ENCODE measurements at regions not wholly inside any gene's neighbourhood (a gene's known extent, or its start where the extent isn't known, plus 50 kb on each side); places are given as distances from the start of the nearest gene placed in this dataset.

- Histone ChIP-seq H3K4me1 (no peaks in the 10 kb centered on the region), H3K4me3 (no peak overlapping the region), H3K9me3 (no peaks in the 10 kb centered on the region), H3K27me3 (no peaks in the 10 kb centered on the region), H3K36me3 (no peaks in the 10 kb centered on the region), H3K27ac (replicated peaks in 1 of 4) (no peak overlapping the region)
- DNase-seq (ENCODE audit: extremely low spot score): peak; percentile 2
- intact Hi-C loops (cut with DNase I): no loop called here
- 73% methylated on average over 4 of the region's 4 CpGs for WGBS
- TF ChIP-seq EP300 (IDR thresholded peaks at IDR 0.05): no peak
- no peak for TF ChIP-seq POLR2AphosphoS5 (IDR thresholded peaks at IDR 0.05)
- TF ChIP-seq POLR2A (IDR thresholded peaks at IDR 0.05; ENCODE audit: low read depth): no peak
- TF ChIP-seq, protein P1, sequence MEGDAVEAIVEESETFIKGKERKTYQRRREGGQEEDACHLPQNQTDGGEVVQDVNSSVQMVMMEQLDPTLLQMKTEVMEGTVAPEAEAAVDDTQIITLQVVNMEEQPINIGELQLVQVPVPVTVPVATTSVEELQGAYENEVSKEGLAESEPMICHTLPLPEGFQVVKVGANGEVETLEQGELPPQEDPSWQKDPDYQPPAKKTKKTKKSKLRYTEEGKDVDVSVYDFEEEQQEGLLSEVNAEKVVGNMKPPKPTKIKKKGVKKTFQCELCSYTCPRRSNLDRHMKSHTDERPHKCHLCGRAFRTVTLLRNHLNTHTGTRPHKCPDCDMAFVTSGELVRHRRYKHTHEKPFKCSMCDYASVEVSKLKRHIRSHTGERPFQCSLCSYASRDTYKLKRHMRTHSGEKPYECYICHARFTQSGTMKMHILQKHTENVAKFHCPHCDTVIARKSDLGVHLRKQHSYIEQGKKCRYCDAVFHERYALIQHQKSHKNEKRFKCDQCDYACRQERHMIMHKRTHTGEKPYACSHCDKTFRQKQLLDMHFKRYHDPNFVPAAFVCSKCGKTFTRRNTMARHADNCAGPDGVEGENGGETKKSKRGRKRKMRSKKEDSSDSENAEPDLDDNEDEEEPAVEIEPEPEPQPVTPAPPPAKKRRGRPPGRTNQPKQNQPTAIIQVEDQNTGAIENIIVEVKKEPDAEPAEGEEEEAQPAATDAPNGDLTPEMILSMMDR (IDR thresholded peaks at IDR 0.05): no peak
These were observed 475.8 kb downstream of the TOX3 start for GRCh38 chr16:52071101-52071500.

- no peak for DNase-seq (ENCODE audit: extremely low spot score)
- Histone ChIP-seq H3K9me3 (no peaks in the 10 kb centered on the region), H3K36me3 (no peaks in the 10 kb centered on the region), H3K27ac (replicated peaks in 1 of 4) (no peak overlapping the region), H3K4me3 (no peak overlapping the region), H3K27me3 (no peaks in the 10 kb centered on the region), H3K4me1 (no peaks in the 10 kb centered on the region)
- WGBS: 81% methylated on average over 2 of the region's 2 CpGs
- TF ChIP-seq, protein P1 (IDR thresholded peaks at IDR 0.05): no peak
- TF ChIP-seq POLR2AphosphoS5 (IDR thresholded peaks at IDR 0.05) (no peak), POLR2A (IDR thresholded peaks at IDR 0.05; ENCODE audit: low read depth) (no peak), EP300 (IDR thresholded peaks at IDR 0.05) (no peak)
- intact Hi-C loops (cut with DNase I): no loop called here
These were observed 476.4 kb downstream of the TOX3 start for GRCh38 chr16:52070341-52071057.

DNA sequence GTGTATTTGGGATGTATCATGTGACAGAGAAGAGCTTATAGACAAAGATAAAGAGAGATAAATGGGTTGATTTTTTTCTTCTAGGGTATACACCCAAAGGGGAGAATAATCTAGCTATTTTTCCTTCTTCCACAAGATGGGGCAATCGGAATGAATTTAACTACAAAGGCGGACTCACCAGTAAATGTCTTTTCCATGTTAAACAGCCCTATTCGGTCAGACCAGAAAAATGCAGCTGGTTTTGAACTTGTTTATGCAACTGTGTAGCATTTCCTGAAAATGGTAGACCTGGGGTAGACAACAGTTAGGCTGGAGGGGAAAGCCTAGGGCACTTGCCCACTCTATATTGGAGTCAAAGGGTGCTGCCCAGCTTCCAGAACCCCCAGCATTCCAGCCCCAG lies 477.1 kb downstream of the TOX3 start:
- no peaks in the 10 kb centered on the region for H3K36me3 ChIP-seq
- no peaks in the 10 kb centered on the region for H3K27me3 ChIP-seq
- H3K4me1 ChIP-seq: no peaks in the 10 kb centered on the region
- H3K4me3 ChIP-seq: no peak overlapping the region
- 18% methylated on average over 3 of the region's 3 CpGs for WGBS
- no peak for TF ChIP-seq EP300 (IDR thresholded peaks at IDR 0.05)
- TF ChIP-seq, protein P1 (IDR thresholded peaks at IDR 0.05): no peak
- no peak for TF ChIP-seq POLR2AphosphoS5 (IDR thresholded peaks at IDR 0.05)
- TF ChIP-seq POLR2A (IDR thresholded peaks at IDR 0.05; ENCODE audit: low read depth): no peak
- no peak overlapping the region for H3K27ac ChIP-seq (replicated peaks in 1 of 4)
- peaks cover 0 to 3% (median 0%) of the 10 kb centered on the region in 4 donors for H3K9me3 ChIP-seq
- DNase-seq (ENCODE audit: extremely low spot score): peak; percentile 84
- intact Hi-C loops (cut with DNase I): no loop called here

DNA sequence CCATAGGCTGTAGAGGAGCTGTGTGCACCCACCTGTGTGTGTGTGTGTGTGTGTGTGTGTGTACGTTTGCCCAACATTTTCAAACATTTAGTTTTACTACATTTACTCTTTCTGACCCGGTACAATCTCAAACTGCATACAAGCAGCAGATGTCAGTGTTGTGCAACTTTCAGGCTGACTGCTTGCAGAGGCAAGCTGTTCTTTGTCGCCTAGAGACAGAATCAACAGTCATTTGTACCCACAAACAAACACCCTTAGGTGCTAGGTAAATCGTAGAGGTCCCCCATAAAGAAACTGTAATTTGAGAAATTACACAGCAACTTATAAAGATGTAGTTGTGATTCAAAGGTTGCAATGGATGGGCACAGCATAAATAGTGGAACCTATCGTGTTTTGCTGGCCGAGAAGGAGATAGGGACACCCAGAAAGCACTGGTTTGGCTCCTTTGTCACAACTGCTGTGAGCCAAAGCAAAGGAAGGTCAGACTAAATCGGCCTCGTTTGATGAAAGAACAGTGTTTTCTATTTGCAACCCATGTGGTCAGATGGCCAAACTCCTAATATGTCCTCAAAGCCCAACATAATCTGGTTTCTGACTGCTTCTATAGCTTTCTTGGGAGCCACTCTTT lies 478.4 kb downstream of the TOX3 start:
- Histone ChIP-seq H3K27ac (replicated peaks in 1 of 4) (no peak overlapping the region), H3K9me3 (peaks cover 0 to 5% (median 0%) of the 10 kb centered on the region in 4 donors), H3K4me1 (no peaks in the 10 kb centered on the region), H3K36me3 (no peaks in the 10 kb centered on the region), H3K27me3 (no peaks in the 10 kb centered on the region), H3K4me3 (no peak overlapping the region)
- peak; percentile 26 for DNase-seq (ENCODE audit: extremely low spot score)
- no peak for TF ChIP-seq POLR2AphosphoS5 (IDR thresholded peaks at IDR 0.05)
- TF ChIP-seq EP300 (IDR thresholded peaks at IDR 0.05): no peak
- TF ChIP-seq, protein P1 (IDR thresholded peaks at IDR 0.05): no peak
- no peak for TF ChIP-seq POLR2A (IDR thresholded peaks at IDR 0.05; ENCODE audit: low read depth)
- intact Hi-C loops (cut with DNase I): no loop called here
- 29% methylated on average over 8 of the region's 8 CpGs for WGBS
